GM23248 (cell line): ENCODE measurements at regions not wholly inside any gene's neighbourhood (a gene's known extent, or its start where the extent isn't known, plus 50 kb on each side); places are given as distances from the start of the nearest gene placed in this dataset.

Experiments
- EZH2 ChIP-seq: fragments of 200-600 bp; sonication (generic); IDR thresholded peaks from 2 replicates; pipeline ENCODE4 v1.6.1; 2018; ENCODE audit warnings: antibody characterized with exemption, mild to moderate bottlenecking; ENCODE audit not compliant: insufficient read depth, poor library complexity, severe bottlenecking
- EZH2phosphoT487 ChIP-seq: fragments of 200-600 bp; sonication (generic); IDR thresholded peaks from 2 replicates; pipeline ENCODE4 v1.6.1; 2018; ENCODE audit warnings: antibody characterized with exemption, moderate library complexity, mild to moderate bottlenecking, low read depth; ENCODE audit not compliant: insufficient read depth

DNA sequence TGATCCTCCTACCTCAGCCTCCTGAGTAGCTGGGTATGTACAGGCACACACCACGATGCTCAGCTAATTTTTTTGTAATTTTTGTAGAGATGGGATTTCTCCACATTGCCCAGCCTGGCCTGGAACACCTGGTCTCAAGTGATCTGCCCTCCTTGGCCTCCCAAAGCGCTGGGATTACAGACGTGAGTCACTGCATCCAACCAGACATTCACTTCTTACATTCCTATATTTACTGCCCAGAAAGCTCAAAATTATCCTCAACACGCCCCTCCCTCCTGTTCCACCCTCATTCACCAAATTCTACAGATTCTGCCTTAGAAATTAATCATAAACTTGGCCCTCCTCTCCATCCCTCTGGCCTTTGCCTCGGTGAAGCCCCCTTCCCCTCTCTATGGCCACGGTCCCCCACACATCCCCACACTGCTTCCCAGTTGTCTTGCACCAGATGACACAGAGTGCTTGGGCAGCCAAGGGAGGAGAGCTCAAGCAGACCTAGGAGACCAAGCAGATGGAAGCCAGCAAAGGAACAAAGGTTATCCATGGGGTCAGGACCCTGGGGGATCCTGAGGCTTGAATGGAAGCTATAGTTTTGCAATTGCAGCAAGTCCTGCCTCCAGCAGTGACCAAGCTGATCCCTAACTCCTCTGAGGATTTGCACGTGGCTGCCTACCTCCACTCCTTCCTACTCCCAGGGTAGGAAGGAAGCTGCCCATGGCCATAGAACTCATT, 213.2 kb upstream of the FOXN3 start:
- TF ChIP-seq EZH2: no peak
- TF ChIP-seq EZH2phosphoT487: no peak
